AG04449 (cell line): ENCODE measurements at regions not wholly inside any gene's neighbourhood (a gene's known extent, or its start where the extent isn't known, plus 50 kb on each side); places are given as distances from the start of the nearest gene placed in this dataset.

Experiments
- CTCF ChIA-PET: fragments of 350-600 bp; formaldehyde crosslinking; extraction: SDS; loops from one replicate; lab custom pipeline; 2021; ENCODE audit warnings: antibody characterized with exemption; lab: Yijun Ruan, JAX
- POLR2A ChIA-PET: fragments of 400-600, 350-600 bp; formaldehyde crosslinking; extraction: SDS; loops from one replicate; lab custom pipeline; 2020; ENCODE audit warnings: antibody characterized with exemption, inconsistent platforms; lab: Yijun Ruan, JAX
- DNase-seq: peaks from one replicate; pipeline ENCODE4 v3.0.0-alpha.2; 2010; ENCODE audit warnings: low read depth, low spot score
- H3K4me3 ChIP-seq: 2 replicates; pipeline ENCODE4 v1.5.1; 2011; ENCODE audit warnings: low read depth, mild to moderate bottlenecking, control low read depth, low read length
- TF ChIP-seq, protein P1 (sequence below): IDR thresholded peaks from one replicate; pipeline ENCODE4 v1.5.1; 2011; ENCODE audit warnings: mild to moderate bottlenecking, moderate library complexity, low read length, control low read depth, inconsistent platforms; ENCODE audit not compliant: insufficient read depth; ENCODE audit errors: missing control alignments

DNA sequence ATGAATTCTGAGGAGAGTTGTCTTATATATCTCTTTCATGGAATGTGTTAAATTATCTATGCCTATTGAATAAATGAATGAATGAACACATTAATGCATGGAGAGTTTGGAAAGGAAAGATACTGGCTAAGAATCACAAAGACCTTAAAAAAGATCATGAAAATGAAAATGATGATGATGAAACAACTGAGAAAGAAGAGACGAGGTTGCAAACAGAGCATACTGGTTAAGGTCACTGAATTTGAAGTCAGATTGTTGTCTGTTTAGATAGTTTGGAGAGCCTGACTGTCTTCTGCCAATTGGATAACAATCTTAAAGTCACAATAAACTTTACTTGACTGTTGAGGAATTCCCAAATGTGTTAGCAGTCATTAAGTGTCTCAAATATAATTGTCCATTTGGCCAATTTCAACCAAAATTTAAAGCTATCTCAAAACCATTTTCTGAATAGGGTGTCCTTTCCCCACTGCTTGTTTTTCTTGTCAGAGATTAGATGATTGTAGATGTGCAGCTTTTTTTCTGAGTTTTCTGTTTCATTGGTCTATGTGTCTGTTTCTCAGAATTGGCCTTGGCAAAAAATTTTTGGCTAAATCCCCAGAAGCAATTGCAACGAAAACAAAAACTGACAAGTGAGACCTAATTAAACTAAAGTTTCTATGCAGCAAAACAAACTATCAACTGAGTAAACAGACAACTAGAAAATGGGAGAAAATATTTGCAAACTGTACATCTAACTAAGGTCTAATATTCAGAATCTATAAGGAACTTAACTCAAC lies 132.2 kb downstream of the PTGER3 start:
- ChIA-PET POLR2A (no interaction called here), CTCF (no interaction called here)
- H3K4me3 ChIP-seq = no peak overlapping the region
- DNase-seq = no peak
- TF ChIP-seq, protein P1, sequence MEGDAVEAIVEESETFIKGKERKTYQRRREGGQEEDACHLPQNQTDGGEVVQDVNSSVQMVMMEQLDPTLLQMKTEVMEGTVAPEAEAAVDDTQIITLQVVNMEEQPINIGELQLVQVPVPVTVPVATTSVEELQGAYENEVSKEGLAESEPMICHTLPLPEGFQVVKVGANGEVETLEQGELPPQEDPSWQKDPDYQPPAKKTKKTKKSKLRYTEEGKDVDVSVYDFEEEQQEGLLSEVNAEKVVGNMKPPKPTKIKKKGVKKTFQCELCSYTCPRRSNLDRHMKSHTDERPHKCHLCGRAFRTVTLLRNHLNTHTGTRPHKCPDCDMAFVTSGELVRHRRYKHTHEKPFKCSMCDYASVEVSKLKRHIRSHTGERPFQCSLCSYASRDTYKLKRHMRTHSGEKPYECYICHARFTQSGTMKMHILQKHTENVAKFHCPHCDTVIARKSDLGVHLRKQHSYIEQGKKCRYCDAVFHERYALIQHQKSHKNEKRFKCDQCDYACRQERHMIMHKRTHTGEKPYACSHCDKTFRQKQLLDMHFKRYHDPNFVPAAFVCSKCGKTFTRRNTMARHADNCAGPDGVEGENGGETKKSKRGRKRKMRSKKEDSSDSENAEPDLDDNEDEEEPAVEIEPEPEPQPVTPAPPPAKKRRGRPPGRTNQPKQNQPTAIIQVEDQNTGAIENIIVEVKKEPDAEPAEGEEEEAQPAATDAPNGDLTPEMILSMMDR = no peak

DNA sequence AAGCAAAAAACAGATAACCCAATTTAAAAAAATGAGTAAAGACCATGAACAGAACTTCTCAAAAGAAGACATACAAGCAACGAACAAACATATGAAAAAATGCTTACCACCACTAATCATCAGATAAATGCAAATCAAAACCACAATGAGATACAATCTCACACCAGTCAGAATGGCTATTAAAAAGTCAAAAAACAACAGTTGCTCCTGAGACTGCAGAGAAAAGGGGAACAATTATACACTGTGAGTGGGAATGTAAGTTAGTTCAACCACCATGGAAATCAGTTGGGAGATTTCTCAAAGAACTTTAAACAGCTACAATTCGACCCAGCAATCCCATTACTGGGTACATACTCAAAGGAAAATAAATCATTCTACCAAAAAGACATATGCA lies 131.6 kb downstream of the PTGER3 start:
- ChIA-PET CTCF (no interaction called here), POLR2A (no interaction called here)
- TF ChIP-seq, protein P1 = no peak
- DNase-seq = no peak
- no peak overlapping the region for H3K4me3 ChIP-seq

DNA sequence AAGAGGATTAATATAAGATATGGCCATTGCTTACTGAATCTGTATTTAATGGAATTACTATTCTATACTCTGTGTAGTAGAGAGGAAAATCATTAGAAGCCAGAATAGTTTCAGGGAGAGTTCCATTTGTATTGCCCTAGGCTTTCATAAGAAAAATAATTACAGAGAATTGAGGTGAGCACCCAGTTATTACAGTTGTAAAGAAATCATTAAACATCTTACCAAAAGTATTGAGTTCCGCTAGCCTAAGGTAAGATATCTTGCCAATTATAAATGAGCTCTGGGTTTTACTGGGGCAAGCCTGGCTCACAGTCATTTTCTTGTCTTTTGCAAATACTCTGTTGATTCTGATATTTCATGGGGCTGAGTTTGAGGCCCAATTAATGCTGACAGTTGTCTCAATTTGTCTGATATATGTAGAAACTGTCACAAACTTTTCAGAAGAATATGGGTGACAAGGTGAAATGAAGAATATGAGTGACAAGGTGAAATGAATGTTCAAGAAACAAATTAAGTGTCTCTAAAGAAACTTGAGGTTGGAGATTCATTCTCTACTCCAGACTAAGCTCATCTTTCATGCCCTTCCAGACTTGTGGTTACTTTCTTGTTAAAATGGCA lies 127.8 kb downstream of the PTGER3 start:
- CTCF ChIA-PET = interaction anchor here (0.6 kb wide), 1 partner anchor 232 kb away, joined by 3 read pairs; no protein-coding TSS in a partner anchor
- POLR2A ChIA-PET = no interaction called here
- H3K4me3 ChIP-seq = no peak overlapping the region
- DNase-seq = no peak
- TF ChIP-seq, protein P1 = no peak
